Effector memory CD8-positive, alpha-beta T cell (primary cell): ENCODE measurements at regions not wholly inside any gene's neighbourhood (a gene's known extent, or its start where the extent isn't known, plus 50 kb on each side); places are given as distances from the start of the nearest gene placed in this dataset.
"Not testable (repeated sequence)": the region's sequence is repeated elsewhere in the genome, so short reads cannot be mapped to it uniquely, and the experiment has no call there.

Source experiments
- ATAC-seq: fragments of 150-1000 bp; cut with Tn5 transposase; replicated peaks from 2 replicates; pipeline ENCODE4 v1.10.0; 2021; ENCODE audit warnings: mild to moderate bottlenecking, moderate library complexity
- DNase-seq, 3 experiments: peaks; one replicate each; pipeline ENCODE4 v3.0.0; 2021
- H3K27ac Mint-ChIP-seq, 2 donors: one replicate each; pipeline ENCODE4 v1.8.0; 2022; ENCODE audit warnings: mild to moderate bottlenecking in 2 of 2, mixed read lengths in 2 of 2, moderate library complexity in 2 of 2
- H3K27me3 Mint-ChIP-seq, 2 donors: one replicate each; pipeline ENCODE4 v1.8.0; 2022; ENCODE audit warnings: mixed read lengths in 2 of 2
- H3K36me3 Mint-ChIP-seq: one replicate; pipeline ENCODE4 v1.8.0; 2022; ENCODE audit warnings: mild to moderate bottlenecking, moderate library complexity, mixed read lengths; ENCODE audit not compliant: insufficient read depth
- H3K4me1 Mint-ChIP-seq, 2 donors: one replicate each; pipeline ENCODE4 v1.8.0; 2022; ENCODE audit warnings: low read depth in 2 of 2, mixed read lengths in 2 of 2
- H3K4me3 Mint-ChIP-seq, 2 donors: one replicate each; pipeline ENCODE4 v1.8.0; 2022; ENCODE audit warnings: mild to moderate bottlenecking in 2 of 2, mixed read lengths in 2 of 2, moderate library complexity in 2 of 2
- H3K9me3 Mint-ChIP-seq, 2 donors: one replicate each; pipeline ENCODE4 v1.8.0; 2022; ENCODE audit warnings: mixed read lengths in 2 of 2

DNA sequence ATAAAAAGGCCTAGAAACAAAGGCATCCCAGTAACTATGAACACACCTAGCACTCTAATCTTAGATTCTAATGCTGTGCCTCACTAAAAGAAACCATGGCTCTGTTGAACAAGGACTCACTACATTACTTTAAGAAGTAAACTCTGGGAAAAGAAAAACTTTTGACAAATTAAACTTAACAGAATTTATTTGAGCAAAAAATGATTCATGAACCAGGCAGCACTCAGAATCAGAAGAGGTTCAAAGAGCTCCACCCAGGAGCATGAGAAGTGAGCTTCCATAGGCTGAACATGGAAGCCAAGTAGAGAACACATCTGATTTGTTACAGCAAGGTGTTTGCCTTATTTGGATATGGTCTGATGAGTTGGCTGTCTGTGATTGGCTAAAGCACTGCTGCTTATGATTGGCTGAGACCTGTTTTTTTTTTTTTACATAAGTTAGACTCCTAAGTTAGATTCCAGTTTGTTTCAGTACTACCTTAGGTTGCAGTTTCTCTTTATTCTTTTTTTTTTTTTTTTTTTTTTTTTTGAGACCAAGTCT is 343.6 kb upstream of the SASH1 start:
- H3K36me3 Mint-ChIP-seq, result no peaks in the 10 kb centered on the region
- DNase-seq (no peak), ATAC-seq (no peak)
- H3K4me1 Mint-ChIP-seq, result no peaks in the 10 kb centered on the region
- no peak overlapping the region for H3K4me3 Mint-ChIP-seq
- H3K27ac Mint-ChIP-seq, result no peak overlapping the region
- peaks cover 0 to 6% of the 10 kb centered on the region in 2 donors for H3K9me3 Mint-ChIP-seq
- H3K27me3 Mint-ChIP-seq, result no peaks in the 10 kb centered on the region

DNA sequence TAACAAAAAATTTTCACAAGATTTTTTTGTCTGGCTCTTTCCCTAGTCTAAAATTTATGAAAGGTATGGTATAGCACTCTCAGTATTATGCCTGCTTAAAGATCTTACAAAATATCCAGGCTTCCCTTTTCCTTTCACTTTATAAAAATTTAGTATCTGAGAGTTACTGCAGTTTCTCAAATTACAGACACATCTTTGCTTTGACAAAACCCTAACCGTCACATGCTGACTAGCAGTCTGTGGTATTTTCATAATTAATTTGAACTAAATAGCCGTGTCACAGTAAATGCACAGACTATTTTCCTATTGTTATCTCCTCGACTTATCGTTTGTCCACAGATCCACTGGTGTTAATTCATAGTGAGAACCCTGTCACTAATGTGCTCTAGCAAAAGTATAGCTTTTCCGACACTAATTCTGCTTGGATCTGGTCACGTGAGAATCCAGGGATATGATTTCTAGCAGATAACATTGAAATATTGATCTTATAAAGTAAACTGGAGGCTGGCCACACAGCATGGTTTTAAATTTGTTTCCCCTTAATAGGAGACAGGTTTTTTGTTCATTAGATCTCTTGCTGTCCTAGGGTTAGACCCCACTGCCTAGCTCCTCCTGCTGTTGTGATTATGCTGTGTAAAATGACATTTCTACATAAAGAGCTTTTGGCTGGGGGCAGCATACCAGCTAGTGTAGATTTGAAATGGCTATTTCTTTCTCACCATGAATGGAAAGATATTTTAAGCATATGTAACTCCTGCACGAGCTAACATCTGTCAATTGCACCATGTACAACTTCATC is 340.6 kb upstream of the SASH1 start:
- no peak for ATAC-seq
- H3K36me3 Mint-ChIP-seq, result no peaks in the 10 kb centered on the region
- H3K4me1 Mint-ChIP-seq, result no peaks in the 10 kb centered on the region
- H3K9me3 Mint-ChIP-seq, result peaks cover 7 to 10% of the 10 kb centered on the region in 2 donors
- DNase-seq, result no peak
- H3K27ac Mint-ChIP-seq, result no peak overlapping the region
- H3K4me3 Mint-ChIP-seq, result no peak overlapping the region
- H3K27me3 Mint-ChIP-seq, result no peaks in the 10 kb centered on the region

DNA sequence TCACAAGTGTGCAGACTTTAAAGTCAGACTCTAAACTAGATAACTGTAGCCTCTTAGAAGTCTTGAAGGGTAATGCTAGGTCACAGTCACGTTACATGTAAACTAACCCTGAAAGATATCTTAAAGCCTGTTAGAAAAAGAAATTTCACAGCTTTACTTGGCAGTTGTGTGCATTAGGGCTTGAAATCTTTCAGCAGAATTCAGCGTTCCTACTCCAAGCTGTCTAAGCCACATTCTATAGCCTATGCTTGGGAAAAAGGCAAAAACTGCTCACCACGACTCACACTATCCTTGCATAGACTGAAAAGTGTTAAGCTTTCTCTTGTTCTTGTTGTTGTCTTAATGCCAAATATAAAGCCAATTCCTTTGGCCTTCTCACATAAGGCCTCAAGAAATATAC is 338.0 kb upstream of the SASH1 start:
- ATAC-seq (no peak), DNase-seq (no peak)
- Mint-ChIP-seq H3K4me3 (no peak overlapping the region), H3K4me1 (no peaks in the 10 kb centered on the region), H3K27ac (no peak overlapping the region), H3K36me3 (no peaks in the 10 kb centered on the region), H3K27me3 (no peaks in the 10 kb centered on the region), H3K9me3 (peaks cover 7 to 8% of the 10 kb centered on the region in 2 donors)

DNA sequence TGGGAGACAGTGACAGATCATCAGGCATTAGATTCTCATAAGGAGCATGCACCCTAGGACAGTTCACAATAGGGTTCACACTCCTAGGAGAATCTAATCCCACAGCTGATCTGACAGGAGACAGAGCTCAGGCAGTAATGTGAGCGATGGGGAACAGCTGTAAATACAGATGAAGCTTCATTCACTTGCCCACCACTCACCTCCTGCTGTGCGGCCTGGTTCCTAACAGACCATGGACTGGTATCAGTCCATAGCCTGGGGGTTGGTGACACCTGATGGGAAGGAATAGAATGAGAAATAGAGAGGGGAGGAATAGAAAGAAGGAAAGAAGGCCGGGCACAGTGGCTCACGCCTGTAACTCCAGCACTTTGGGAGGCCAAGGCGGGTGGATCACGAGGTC is 336.8 kb upstream of the SASH1 start:
- H3K27ac Mint-ChIP-seq, result no peak overlapping the region
- H3K27me3 Mint-ChIP-seq, result no peaks in the 10 kb centered on the region
- H3K9me3 Mint-ChIP-seq, result peaks cover 13 to 14% of the 10 kb centered on the region in 2 donors
- H3K4me1 Mint-ChIP-seq, result no peaks in the 10 kb centered on the region
- H3K36me3 Mint-ChIP-seq, result no peaks in the 10 kb centered on the region
- DNase-seq (no peak), ATAC-seq (no peak)
- no peak overlapping the region for H3K4me3 Mint-ChIP-seq

DNA sequence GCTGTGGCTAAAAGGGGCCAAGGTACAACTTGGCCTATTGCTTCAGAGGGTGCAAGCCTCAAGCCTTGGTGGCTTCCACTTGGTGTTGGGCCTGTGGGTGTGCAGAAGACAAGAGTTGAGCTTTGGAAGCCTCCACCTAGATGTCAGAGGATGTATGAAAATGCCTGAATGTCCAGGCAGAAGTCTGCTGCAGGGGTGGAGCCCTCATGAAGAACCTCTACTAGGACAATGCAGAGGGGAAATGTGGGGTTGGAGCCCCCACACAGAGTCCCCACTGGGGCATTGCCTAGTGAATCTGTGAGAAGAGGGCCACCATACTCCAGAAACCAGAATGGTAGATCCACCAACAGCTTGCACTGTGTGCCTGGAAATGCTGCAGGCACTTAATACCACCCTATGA is 332.1 kb upstream of the SASH1 start:
- H3K4me3 Mint-ChIP-seq, H3K27ac Mint-ChIP-seq, ATAC-seq, DNase-seq, H3K36me3 Mint-ChIP-seq, H3K27me3 Mint-ChIP-seq, H3K4me1 Mint-ChIP-seq: not testable (repeated sequence)
- H3K9me3 Mint-ChIP-seq, result peaks cover 16 to 25% of the 10 kb centered on the region in 2 donors

DNA sequence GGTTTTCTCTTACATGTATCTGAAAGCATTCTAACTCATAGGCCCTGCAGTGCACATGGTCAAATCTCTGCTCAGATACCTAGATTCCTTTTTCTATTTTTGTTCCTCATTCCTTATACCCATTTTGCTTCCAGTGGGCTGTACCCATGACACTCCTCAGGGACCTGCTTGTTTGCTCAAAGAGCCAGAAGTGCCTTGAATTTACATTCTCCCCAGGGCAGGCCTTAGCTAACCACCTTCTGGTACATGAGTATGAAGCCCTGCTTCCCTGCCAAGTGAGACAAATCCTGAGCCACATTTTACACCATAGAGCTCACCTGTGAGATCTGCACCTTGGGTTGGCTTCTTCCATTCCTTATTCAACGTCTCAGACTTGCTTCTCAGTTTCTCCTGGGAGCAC is 326.6 kb upstream of the SASH1 start:
- Mint-ChIP-seq H3K4me1 (no peaks in the 10 kb centered on the region), H3K9me3 (peaks cover 8 to 11% of the 10 kb centered on the region in 2 donors), H3K27me3 (no peaks in the 10 kb centered on the region), H3K27ac (no peak overlapping the region), H3K36me3 (no peaks in the 10 kb centered on the region), H3K4me3 (no peak overlapping the region)
- no peak for DNase-seq
- ATAC-seq, result no peak

DNA sequence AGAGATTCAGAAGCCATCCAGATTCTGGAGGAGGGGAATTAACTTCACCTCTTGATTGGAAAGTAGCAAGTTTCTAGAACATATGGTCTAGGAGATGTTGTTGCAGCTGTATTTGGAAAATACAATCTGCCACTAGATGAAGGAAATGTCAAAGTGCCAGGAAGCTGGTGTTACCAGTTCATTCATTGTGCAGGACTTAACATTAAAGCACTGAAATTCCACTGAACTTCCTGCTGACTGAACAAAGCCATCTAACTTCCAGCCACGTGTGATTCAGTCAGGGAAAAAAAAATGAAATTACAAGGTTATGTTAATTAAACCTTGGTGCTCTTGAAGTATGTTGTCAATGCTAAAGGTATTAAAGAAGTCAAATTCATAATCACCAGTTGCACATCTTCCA is 321.5 kb upstream of the SASH1 start:
- ATAC-seq (no peak), DNase-seq (no peak)
- Mint-ChIP-seq H3K4me3 (no peak overlapping the region), H3K27me3 (no peaks in the 10 kb centered on the region), H3K9me3 (peaks cover 7 to 8% of the 10 kb centered on the region in 2 donors), H3K36me3 (no peaks in the 10 kb centered on the region), H3K27ac (no peak overlapping the region), H3K4me1 (no peaks in the 10 kb centered on the region)

DNA sequence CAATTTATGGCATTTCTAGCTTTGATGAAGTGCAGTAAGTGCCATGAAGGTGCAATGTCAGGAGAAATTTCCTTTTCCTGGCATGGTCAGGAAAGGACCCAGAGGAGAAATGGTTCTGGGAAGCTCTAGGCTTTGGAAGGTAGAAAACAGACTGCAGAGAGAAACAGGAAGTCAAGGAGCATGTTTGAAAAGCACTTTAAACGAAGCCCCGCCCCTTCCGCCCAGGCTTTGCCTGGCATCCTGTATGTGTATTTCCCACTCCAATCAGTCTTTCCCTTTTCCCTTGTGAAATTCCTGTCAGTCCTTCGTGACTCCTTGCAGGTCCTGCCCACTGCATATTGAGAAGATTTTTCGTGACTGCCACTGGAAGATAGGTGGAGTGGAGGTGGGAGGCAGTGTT is 320.9 kb upstream of the SASH1 start:
- no peaks in the 10 kb centered on the region for H3K27me3 Mint-ChIP-seq
- H3K36me3 Mint-ChIP-seq, result no peaks in the 10 kb centered on the region
- no peak for DNase-seq
- peaks cover 7 to 8% of the 10 kb centered on the region in 2 donors for H3K9me3 Mint-ChIP-seq
- no peaks in the 10 kb centered on the region for H3K4me1 Mint-ChIP-seq
- no peak for ATAC-seq
- H3K4me3 Mint-ChIP-seq, result no peak overlapping the region
- H3K27ac Mint-ChIP-seq, result no peak overlapping the region

DNA sequence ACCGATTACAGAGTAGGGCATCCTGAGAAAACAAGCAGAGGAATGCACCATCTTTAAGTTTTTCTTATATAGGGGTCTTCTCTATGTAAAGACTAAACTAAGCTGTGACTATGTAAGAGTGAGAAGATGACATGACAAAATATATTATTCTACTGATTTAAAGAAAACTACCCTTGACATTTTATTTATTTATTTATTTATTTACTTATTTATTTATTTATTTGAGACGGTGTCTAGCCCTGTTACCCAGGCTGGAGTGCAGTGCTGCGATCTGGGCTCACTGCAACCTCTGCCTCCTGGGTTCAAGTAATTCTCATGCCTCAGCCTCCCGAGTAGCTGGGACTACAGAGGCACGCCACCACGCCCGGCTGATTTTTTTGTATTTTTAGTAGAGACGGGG is 320.4 kb upstream of the SASH1 start:
- not testable (repeated sequence) for H3K27ac Mint-ChIP-seq, H3K27me3 Mint-ChIP-seq, H3K36me3 Mint-ChIP-seq, H3K4me3 Mint-ChIP-seq, H3K4me1 Mint-ChIP-seq, ATAC-seq, H3K9me3 Mint-ChIP-seq, DNase-seq

DNA sequence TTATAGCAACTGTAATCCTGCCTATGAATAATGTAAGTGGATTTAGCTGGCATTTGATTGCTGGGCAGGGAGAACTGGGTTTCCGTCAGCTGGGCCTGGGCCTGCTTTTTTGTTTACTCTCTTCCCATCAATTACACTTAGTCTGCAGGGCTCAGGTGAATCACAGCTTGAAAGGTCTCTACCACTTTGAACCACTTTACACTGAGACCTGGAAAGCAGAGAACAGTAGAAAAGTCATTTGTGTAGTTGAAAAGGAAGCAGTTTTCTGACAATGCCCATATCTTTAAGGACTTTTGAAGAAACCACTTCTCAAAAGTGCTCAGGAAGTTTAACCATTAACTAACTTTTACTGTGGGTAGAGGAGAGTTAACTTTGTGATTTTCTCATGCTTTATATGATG is 315.4 kb upstream of the SASH1 start:
- no peak overlapping the region for H3K4me3 Mint-ChIP-seq
- no peaks in the 10 kb centered on the region for H3K36me3 Mint-ChIP-seq
- H3K4me1 Mint-ChIP-seq, result no peaks in the 10 kb centered on the region
- H3K27me3 Mint-ChIP-seq, result no peaks in the 10 kb centered on the region
- no peak overlapping the region for H3K27ac Mint-ChIP-seq
- H3K9me3 Mint-ChIP-seq, result peaks cover 8 to 12% of the 10 kb centered on the region in 2 donors
- DNase-seq (no peak), ATAC-seq (no peak)

DNA sequence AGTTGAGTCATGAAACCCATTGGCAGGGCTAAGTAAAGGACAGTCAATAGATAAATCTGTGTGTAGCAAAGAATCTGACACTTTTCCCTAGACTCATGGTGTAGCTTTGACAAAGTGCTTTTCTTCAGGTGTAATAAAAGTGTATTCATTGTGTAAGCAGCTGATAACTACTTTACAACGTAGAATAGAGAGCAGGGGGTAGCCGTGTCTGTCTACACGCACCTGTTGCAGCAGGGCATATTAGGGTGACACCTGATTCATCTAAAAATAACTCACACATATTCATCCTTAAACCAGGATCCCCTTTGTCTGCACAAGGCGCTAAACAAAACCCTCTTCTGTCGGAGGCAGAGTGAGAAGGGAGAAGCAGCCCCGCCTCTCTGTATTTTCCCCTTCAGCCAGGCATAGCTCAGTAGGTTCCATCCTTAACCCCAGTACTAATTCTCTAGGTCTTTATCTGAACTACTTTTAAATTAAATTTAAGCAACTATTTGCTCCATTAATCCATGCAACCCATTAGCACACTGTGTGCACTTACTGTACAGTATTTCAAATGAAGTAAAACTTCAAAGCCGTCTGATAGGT is 306.7 kb upstream of the SASH1 start:
- H3K4me3 Mint-ChIP-seq, result no peak overlapping the region
- H3K4me1 Mint-ChIP-seq, result no peaks in the 10 kb centered on the region
- H3K9me3 Mint-ChIP-seq, result peaks cover 0 to 2% of the 10 kb centered on the region in 2 donors
- ATAC-seq (no peak), DNase-seq (no peak)
- H3K36me3 Mint-ChIP-seq, result no peaks in the 10 kb centered on the region
- no peaks in the 10 kb centered on the region for H3K27me3 Mint-ChIP-seq
- H3K27ac Mint-ChIP-seq, result no peak overlapping the region

DNA sequence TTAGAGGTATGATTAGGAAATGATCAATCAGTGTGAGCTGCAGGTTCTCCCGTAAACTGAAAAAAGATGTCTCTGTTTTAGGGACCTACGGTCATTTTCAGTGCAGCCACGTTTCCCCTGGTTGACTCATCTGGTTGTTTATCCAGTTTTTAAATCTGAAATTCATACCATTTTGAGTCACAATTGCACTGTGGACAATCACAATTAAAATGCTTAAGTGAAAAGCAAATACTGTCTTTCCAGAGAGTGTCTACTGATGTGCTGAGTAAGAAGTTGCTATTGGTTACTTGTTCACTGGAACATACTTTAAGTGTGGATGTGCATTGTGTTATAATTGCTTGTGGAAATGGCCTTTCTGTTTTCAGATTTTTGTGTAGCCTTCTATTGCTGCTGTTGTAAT is 305.1 kb upstream of the SASH1 start:
- Mint-ChIP-seq H3K27me3 (no peaks in the 10 kb centered on the region), H3K36me3 (no peaks in the 10 kb centered on the region), H3K4me3 (no peak overlapping the region), H3K27ac (no peak overlapping the region), H3K4me1 (no peaks in the 10 kb centered on the region), H3K9me3 (peaks cover 0 to 2% of the 10 kb centered on the region in 2 donors)
- DNase-seq (no peak), ATAC-seq (no peak)

DNA sequence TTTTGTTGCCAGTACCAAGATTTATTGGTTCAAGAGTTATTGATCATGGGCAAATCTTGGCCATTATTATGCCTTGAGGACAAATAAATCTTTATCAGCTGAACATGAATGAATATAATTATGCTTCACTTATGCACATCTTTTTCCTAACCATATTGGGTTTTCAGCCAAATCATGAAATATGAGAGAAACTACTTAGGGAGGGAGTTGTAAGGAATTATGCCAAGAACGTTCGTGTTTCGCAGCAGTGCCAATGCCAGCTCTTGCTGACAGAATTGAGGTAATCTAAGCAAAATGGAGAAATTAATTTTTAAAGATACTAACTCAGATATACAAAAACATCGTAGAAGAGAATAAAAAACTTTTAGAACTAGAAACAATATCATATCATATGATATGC is 301.1 kb upstream of the SASH1 start:
- DNase-seq (no peak), ATAC-seq (no peak)
- peaks cover 0 to 5% of the 10 kb centered on the region in 2 donors for H3K9me3 Mint-ChIP-seq
- H3K4me1 Mint-ChIP-seq, result no peaks in the 10 kb centered on the region
- no peak overlapping the region for H3K27ac Mint-ChIP-seq
- peaks cover 0 to 5% of the 10 kb centered on the region in 2 donors for H3K27me3 Mint-ChIP-seq
- no peak overlapping the region for H3K4me3 Mint-ChIP-seq
- no peaks in the 10 kb centered on the region for H3K36me3 Mint-ChIP-seq

DNA sequence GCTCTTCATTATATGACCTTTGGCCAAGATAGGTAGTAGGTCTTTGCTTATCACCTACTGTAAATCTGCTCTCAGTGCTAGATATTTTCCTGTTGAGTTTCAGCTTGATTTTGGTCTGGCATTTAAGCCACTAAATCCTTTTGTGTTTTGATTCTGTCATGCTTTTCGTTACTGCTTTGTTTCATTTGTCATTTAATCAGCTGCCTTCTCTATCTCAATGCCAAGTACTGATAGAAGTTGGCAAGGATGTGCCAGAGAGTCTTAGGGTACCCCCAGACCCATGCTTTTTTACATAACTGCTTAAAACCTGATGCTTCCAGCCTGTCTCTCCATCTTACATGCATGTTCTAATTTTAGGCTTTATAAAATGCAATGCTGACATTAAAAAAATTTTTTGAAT is 300.1 kb upstream of the SASH1 start:
- DNase-seq, result no peak
- Mint-ChIP-seq H3K9me3 (peaks cover 7 to 8% of the 10 kb centered on the region in 2 donors), H3K36me3 (no peaks in the 10 kb centered on the region), H3K4me3 (no peak overlapping the region), H3K27ac (no peak overlapping the region), H3K4me1 (no peaks in the 10 kb centered on the region), H3K27me3 (peaks cover 0 to 5% of the 10 kb centered on the region in 2 donors)
- no peak for ATAC-seq
